SK-N-MC (cell line): ENCODE measurements at regions not wholly inside any gene's neighbourhood (a gene's known extent, or its start where the extent isn't known, plus 50 kb on each side); places are given as distances from the start of the nearest gene placed in this dataset.

ENCODE experiments used
- EZH2 ChIP-seq: fragments of 200-600 bp; sonication (generic); IDR thresholded peaks from one replicate; pipeline ENCODE4 v1.6.1; 2017; ENCODE audit warnings: antibody characterized with exemption
- POLR2AphosphoS5 ChIP-seq: IDR thresholded peaks from 2 replicates; pipeline ENCODE4 v1.6.1; 2012; ENCODE audit warnings: mild to moderate bottlenecking, low read depth, low read length, borderline replicate concordance

GRCh38 chr5:3842591-3842990 lies 247.0 kb downstream of the IRX1 start:
- TF ChIP-seq EZH2 (no peak), POLR2AphosphoS5 (no peak)
